ENCODE measurements at regions not wholly inside any gene's neighbourhood (a gene's known extent, or its start where the extent isn't known, plus 50 kb on each side); places are given as distances from the start of the nearest gene placed in this dataset.

DNA sequence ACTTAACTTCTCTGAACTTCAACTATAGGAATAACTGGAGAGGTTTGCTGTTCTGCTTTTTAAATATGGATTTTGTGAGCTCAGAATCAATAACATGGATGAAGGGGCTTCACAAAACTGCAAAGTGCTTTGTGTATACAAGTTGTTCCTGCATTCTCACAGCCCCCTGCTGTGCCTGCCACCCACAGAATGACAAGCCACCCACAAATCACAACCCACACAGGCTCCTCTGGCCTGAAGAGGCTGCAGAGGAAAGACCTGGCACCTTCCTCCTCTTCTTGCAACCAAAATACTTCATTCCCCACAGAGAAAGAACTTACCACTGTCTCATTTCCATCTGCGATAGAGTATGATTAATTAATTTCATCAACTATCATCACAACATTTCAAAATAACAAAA, 106.7 kb upstream of the NHSL1 start:
- no peak for TF ChIP-seq SIN3A (IDR thresholded peaks at IDR 0.05; ENCODE audit: borderline replicate concordance, insufficient read depth, low read length)

DNA sequence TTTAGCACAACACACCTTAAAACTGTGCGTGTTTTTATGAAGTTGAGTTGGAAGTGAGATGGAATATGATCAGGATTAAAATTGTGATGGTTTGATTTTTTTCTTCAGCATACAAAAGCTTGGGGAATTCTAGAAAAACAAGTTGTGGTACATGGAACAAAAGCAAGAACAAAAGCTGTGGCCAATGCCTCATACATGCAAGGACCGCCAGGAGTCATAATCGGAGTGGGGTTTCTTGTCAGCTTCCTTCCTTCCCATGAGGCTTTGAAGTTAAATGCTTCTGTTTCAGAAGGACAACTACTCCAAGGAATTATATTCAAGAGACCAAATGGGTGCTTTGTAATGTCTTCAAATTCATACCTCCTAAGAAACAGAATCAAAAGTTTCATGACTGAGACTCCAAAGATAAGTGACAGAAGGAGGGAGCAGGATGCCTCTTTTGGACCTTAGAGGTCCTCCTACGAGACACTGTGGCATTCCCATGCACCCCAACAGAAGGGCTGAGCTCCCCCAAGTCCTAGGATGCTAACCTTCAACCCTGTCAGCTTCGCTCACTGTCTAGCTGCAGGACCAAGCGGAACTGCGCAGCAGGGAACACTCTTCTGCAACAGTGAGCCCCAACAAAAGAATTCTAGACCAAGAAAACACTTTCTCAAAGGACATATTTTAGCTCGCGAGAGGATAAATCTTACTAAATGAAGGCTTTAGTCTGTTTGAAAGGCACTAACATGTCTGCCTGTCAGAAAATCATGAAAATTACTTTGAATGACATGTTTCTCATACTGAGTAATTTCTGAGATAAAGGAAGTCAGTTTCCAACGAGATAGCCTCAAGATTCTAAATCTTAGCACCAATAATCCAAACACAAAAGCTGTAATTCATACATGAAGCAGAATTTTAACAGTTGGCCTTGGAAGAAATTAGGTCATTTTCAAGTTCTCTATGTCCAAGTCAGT, 108.5 kb upstream of the NHSL1 start:
- TF ChIP-seq FOXP2 (optimal IDR thresholded peaks at IDR 0.05; ENCODE audit: borderline replicate concordance, extremely low read depth, extremely low read length, insufficient read depth) (no peak), SIN3A (IDR thresholded peaks at IDR 0.05; ENCODE audit: borderline replicate concordance, insufficient read depth, low read length) (no peak), POLR2AphosphoS5 (IDR thresholded peaks at IDR 0.05; ENCODE audit: low read depth, low read length) (no peak), TAF1 (IDR thresholded peaks at IDR 0.05; ENCODE audit: borderline replicate concordance, insufficient read depth, low read length) (no peak)
- TF ChIP-seq, protein P1, sequence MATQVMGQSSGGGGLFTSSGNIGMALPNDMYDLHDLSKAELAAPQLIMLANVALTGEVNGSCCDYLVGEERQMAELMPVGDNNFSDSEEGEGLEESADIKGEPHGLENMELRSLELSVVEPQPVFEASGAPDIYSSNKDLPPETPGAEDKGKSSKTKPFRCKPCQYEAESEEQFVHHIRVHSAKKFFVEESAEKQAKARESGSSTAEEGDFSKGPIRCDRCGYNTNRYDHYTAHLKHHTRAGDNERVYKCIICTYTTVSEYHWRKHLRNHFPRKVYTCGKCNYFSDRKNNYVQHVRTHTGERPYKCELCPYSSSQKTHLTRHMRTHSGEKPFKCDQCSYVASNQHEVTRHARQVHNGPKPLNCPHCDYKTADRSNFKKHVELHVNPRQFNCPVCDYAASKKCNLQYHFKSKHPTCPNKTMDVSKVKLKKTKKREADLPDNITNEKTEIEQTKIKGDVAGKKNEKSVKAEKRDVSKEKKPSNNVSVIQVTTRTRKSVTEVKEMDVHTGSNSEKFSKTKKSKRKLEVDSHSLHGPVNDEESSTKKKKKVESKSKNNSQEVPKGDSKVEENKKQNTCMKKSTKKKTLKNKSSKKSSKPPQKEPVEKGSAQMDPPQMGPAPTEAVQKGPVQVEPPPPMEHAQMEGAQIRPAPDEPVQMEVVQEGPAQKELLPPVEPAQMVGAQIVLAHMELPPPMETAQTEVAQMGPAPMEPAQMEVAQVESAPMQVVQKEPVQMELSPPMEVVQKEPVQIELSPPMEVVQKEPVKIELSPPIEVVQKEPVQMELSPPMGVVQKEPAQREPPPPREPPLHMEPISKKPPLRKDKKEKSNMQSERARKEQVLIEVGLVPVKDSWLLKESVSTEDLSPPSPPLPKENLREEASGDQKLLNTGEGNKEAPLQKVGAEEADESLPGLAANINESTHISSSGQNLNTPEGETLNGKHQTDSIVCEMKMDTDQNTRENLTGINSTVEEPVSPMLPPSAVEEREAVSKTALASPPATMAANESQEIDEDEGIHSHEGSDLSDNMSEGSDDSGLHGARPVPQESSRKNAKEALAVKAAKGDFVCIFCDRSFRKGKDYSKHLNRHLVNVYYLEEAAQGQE (IDR thresholded peaks at IDR 0.05; ENCODE audit: insufficient read depth in 1 of 2, low read depth in 2 of 2, low read length in 2 of 2), result no peak

DNA sequence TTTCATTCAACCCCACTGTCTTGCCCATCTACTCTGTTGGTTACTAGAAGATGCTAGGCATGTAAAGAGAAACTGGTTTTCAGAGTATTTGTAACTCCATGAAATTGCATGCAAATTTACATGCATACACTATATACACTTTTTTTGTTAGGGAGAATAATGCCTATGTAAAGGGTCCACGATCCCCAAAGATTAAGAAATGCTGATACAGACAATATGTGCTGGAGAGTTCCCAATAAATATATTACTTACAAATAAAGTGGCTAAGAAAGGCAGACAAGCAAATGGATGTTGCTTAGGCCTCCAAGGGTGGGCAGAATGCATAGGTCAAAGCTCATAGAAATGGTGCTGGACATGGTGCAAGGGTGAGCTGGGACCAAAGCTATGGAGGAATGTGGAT, 109.6 kb upstream of the NHSL1 start:
- TF ChIP-seq POLR2AphosphoS5 (IDR thresholded peaks at IDR 0.05; ENCODE audit: low read depth, low read length) (no peak), FOXP2 (optimal IDR thresholded peaks at IDR 0.05; ENCODE audit: borderline replicate concordance, extremely low read depth, extremely low read length, insufficient read depth) (no peak), TAF1 (IDR thresholded peaks at IDR 0.05; ENCODE audit: borderline replicate concordance, insufficient read depth, low read length) (no peak), SIN3A (IDR thresholded peaks at IDR 0.05; ENCODE audit: borderline replicate concordance, insufficient read depth, low read length) (no peak)
- TF ChIP-seq, protein P1 (IDR thresholded peaks at IDR 0.05; ENCODE audit: insufficient read depth in 1 of 2, low read depth in 2 of 2, low read length in 2 of 2), result no peak

DNA sequence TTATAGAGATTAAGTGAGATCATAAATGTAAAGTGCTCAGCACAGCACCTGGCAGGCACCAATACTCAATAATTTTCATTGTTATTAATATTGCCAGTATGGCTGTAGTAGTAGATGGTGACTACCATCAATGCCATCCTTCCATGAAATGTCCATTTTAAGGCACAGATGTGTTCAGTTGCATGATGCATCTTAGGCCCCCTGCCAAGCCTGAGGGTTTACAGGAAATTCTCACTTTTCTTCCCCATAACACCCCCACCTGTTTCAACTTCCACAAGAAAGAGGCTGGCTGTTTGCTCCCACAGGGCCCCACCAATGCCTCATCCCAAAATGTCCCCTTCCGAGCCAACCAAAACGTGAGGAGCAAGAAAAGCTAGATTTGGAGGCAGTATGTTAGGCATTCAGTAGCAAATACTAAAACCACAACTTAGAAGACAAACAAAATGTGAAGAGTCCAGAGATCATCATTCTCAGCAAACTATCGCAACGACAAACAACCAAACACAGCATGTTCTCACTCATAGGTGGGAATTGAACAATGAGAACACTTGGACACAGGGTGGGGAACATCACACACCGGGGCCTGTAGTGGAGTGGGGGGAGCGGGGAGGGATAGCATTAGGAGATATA, 110.6 kb upstream of the NHSL1 start:
- TF ChIP-seq, protein P1 (IDR thresholded peaks at IDR 0.05; ENCODE audit: insufficient read depth in 1 of 2, low read depth in 2 of 2, low read length in 2 of 2), result no peak
- no peak for TF ChIP-seq SIN3A (IDR thresholded peaks at IDR 0.05; ENCODE audit: borderline replicate concordance, insufficient read depth, low read length)
- no peak for TF ChIP-seq TAF1 (IDR thresholded peaks at IDR 0.05; ENCODE audit: borderline replicate concordance, insufficient read depth, low read length)

DNA sequence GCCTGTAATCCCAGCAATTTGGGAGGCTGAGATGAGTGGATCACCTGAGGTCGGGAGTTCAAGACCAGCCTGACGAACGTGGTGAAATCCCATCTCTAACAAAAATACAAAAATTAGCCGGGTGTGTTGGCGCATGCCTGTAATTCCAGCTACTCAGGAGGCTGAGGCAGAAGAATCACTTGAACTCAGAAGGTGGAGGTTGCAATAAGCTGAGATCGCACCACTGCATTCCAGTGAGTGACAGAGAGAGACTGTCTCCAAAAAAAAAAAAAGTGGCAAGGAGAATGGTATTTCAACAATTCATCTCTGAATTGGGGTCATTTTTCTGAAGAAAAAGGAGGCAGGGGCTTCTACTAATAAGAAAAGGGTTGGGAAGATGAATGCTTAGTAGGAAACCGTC, 111.5 kb upstream of the NHSL1 start:
- TF ChIP-seq SIN3A (IDR thresholded peaks at IDR 0.05; ENCODE audit: borderline replicate concordance, insufficient read depth, low read length) (no peak), FOXP2 (optimal IDR thresholded peaks at IDR 0.05; ENCODE audit: borderline replicate concordance, extremely low read depth, extremely low read length, insufficient read depth) (no peak), TAF1 (IDR thresholded peaks at IDR 0.05; ENCODE audit: borderline replicate concordance, insufficient read depth, low read length) (no peak), POLR2AphosphoS5 (IDR thresholded peaks at IDR 0.05; ENCODE audit: low read depth, low read length) (no peak)
- TF ChIP-seq, protein P1 (IDR thresholded peaks at IDR 0.05; ENCODE audit: insufficient read depth in 1 of 2, low read depth in 2 of 2, low read length in 2 of 2), result no peak

Data from PFSK-1 (cell line).